DND-41 (cell line): ENCODE measurements at regions not wholly inside any gene's neighbourhood (a gene's known extent, or its start where the extent isn't known, plus 50 kb on each side); places are given as distances from the start of the nearest gene placed in this dataset.

Source experiments
- ATAC-seq: fragments of 200-7000 bp; cut with Tn5 transposase; 3 replicates; pipeline ENCODE4 v1.9.1; 2021; ENCODE audit warnings: low read depth; ENCODE audit not compliant: insufficient read depth
- DNase-seq: peaks from one replicate; pipeline ENCODE4 v3.0.0-alpha.2; 2020
- H2AFZ ChIP-seq: 2 replicates; pipeline ENCODE4 v1.6.0; 2012; ENCODE audit warnings: low read depth, low read length
- H3K27ac ChIP-seq: 2 replicates; pipeline ENCODE4 v1.5.1; 2012; ENCODE audit warnings: low read length, inconsistent platforms
- H3K27me3 ChIP-seq: fragments of 200-600 bp; sonication (generic); 2 replicates; pipeline ENCODE4 v1.6.0; 2012; ENCODE audit warnings: low read length, mild to moderate bottlenecking, inconsistent platforms; ENCODE audit not compliant: insufficient read depth, poor library complexity
- H3K36me3 ChIP-seq: 2 replicates; pipeline ENCODE4 v1.5.1; 2012; ENCODE audit warnings: low read length, inconsistent platforms; ENCODE audit not compliant: insufficient read depth
- H3K4me1 ChIP-seq: 2 replicates; pipeline ENCODE4 v1.5.1; 2012; ENCODE audit warnings: mild to moderate bottlenecking, low read length; ENCODE audit not compliant: insufficient read depth
- H3K4me2 ChIP-seq: 2 replicates; pipeline ENCODE4 v1.6.0; 2012; ENCODE audit warnings: mild to moderate bottlenecking, moderate library complexity, low read length, inconsistent platforms; ENCODE audit not compliant: insufficient read depth
- H3K4me3 ChIP-seq, 2 experiments: fragments of 200-600 bp in 1 of 2; shearing (Covaris generic) in 1 of 2; 2 replicates each; pipeline ENCODE4 v1.5.1; 2012 to 2016; ENCODE audit warnings: inconsistent platforms in 2 of 2, low read length in 2 of 2, mild to moderate bottlenecking in 2 of 2, low read depth in 1 of 2, moderate library complexity in 1 of 2
- H3K79me2 ChIP-seq: 2 replicates; pipeline ENCODE4 v1.6.0; 2012; ENCODE audit warnings: low read length, inconsistent platforms; ENCODE audit not compliant: insufficient read depth
- H3K9ac ChIP-seq: 2 replicates; pipeline ENCODE4 v1.6.0; 2012; ENCODE audit warnings: low read depth, mild to moderate bottlenecking, inconsistent platforms, low read length, moderate library complexity
- H3K9me3 ChIP-seq: 2 replicates; pipeline ENCODE4 v1.5.1; 2012; ENCODE audit warnings: low read length, moderate library complexity, mild to moderate bottlenecking, inconsistent platforms; ENCODE audit not compliant: insufficient read depth, severe bottlenecking
- H4K20me1 ChIP-seq: 2 replicates; pipeline ENCODE4 v1.6.0; 2012; ENCODE audit warnings: low read length; ENCODE audit not compliant: insufficient read depth
- EZH2 ChIP-seq: IDR thresholded peaks from 3 replicates; pipeline ENCODE4 v1.6.1; 2012; ENCODE audit warnings: borderline replicate concordance, low read depth, mild to moderate bottlenecking, moderate library complexity, low read length, inconsistent platforms; ENCODE audit not compliant: severe bottlenecking
- TF ChIP-seq, protein P1 (sequence below): IDR thresholded peaks from 2 replicates; pipeline ENCODE4 v1.5.1; 2012; ENCODE audit warnings: borderline replicate concordance, low read length, moderate library complexity, mild to moderate bottlenecking; ENCODE audit not compliant: poor library complexity, severe bottlenecking; ENCODE audit errors: extremely low read depth

DNA sequence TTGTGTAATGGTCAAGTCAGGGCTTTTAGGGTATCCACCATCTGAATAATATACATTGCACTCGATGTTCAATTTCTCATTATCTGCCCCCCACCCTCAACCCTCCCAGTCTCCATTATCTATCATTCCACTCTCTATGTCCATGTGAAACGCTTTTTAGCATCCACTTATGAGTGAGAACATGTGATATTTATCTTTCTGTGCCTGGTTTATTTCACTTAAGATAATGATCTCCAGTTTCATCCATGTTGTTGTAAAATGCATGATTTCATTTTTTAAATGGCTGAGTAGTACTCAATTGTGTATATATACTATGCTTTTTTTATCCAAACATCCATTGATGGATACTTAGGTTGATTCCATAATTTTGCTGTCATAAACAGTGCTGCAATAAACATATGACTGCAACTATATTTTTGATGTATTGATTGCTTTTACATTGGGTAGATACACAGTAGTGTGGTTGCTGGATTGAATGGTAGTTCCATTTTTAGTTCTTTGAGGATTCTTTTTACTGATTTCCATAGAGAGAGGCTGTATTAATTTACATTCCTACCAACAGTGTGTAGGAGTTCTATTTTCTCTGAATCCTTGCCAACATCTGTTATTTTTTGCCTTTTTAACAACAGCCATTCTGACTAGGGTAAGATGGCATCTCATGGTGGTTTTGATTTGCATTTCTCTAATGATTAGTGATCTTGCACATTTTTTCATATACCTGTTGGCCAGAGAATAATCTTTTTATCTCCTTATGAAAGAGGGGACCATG is 332.9 kb upstream of the TGFBR2 start:
- TF ChIP-seq, protein P1, sequence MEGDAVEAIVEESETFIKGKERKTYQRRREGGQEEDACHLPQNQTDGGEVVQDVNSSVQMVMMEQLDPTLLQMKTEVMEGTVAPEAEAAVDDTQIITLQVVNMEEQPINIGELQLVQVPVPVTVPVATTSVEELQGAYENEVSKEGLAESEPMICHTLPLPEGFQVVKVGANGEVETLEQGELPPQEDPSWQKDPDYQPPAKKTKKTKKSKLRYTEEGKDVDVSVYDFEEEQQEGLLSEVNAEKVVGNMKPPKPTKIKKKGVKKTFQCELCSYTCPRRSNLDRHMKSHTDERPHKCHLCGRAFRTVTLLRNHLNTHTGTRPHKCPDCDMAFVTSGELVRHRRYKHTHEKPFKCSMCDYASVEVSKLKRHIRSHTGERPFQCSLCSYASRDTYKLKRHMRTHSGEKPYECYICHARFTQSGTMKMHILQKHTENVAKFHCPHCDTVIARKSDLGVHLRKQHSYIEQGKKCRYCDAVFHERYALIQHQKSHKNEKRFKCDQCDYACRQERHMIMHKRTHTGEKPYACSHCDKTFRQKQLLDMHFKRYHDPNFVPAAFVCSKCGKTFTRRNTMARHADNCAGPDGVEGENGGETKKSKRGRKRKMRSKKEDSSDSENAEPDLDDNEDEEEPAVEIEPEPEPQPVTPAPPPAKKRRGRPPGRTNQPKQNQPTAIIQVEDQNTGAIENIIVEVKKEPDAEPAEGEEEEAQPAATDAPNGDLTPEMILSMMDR, result no peak
- TF ChIP-seq EZH2, result no peak
- DNase-seq (no peak), ATAC-seq (no peak)
- no peak overlapping the region for H3K9ac ChIP-seq
- no peak overlapping the region for H2AFZ ChIP-seq
- H3K4me3 ChIP-seq, result no peak overlapping the region
- H3K9me3 ChIP-seq, result peaks cover 16% of the 10 kb centered on the region
- H3K4me2 ChIP-seq, result no peak overlapping the region
- H3K27me3 ChIP-seq, result no peaks in the 10 kb centered on the region
- no peaks in the 10 kb centered on the region for H3K79me2 ChIP-seq
- H3K27ac ChIP-seq, result no peak overlapping the region
- no peaks in the 10 kb centered on the region for H4K20me1 ChIP-seq
- 0 out of 2 replicates have a peak, but pooled peaks cover 4% of the 10 kb centered on the region for H3K36me3 ChIP-seq
- no peaks in the 10 kb centered on the region for H3K4me1 ChIP-seq

DNA sequence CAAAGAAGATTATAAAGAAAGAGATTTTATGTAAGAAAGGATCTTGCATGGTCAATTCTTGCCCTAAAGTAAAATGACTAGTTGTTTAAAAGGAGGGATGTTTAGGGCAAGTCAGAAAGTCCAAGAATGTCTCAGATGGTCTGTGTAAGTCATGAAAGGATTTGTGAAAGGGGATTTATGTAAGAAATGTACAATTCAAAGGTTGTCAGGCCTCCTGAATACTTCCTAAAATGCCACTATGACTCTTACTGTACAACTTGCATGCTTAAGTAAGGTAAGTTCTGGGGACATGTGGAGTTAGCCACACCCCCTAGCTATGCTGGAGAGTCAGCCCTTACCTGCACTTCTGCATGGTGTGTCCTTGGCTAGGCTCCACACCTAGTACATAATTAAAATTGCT is 328.9 kb upstream of the TGFBR2 start:
- DNase-seq, result no peak
- no peak for TF ChIP-seq EZH2
- TF ChIP-seq, protein P1, result no peak
- no peak overlapping the region for H3K4me3 ChIP-seq

GRCh38 chr3:30281526-30281925 is 324.9 kb upstream of the TGFBR2 start:
- Histone ChIP-seq H3K4me2 (no peak overlapping the region), H3K79me2 (no peaks in the 10 kb centered on the region), H3K36me3 (0 out of 2 replicates have a peak, but pooled peaks cover 4% of the 10 kb centered on the region), H3K9ac (no peak overlapping the region), H3K4me3 (no peak overlapping the region), H4K20me1 (no peaks in the 10 kb centered on the region), H3K4me1 (no peaks in the 10 kb centered on the region), H2AFZ (no peak overlapping the region), H3K9me3 (peaks cover 21% of the 10 kb centered on the region), H3K27ac (no peak overlapping the region), H3K27me3 (no peaks in the 10 kb centered on the region)
- TF ChIP-seq EZH2, result no peak
- TF ChIP-seq, protein P1, result no peak
- ATAC-seq, result no peak
- DNase-seq, result no peak

More for the DNA sequence above, 328.9 kb upstream of the TGFBR2 start:
- H4K20me1 ChIP-seq, result no peaks in the 10 kb centered on the region
- H3K27me3 ChIP-seq, result no peaks in the 10 kb centered on the region
- no peaks in the 10 kb centered on the region for H3K4me1 ChIP-seq
- H3K9me3 ChIP-seq, result peaks cover 25% of the 10 kb centered on the region
- 0 out of 2 replicates have a peak, but pooled peaks cover 4% of the 10 kb centered on the region for H3K36me3 ChIP-seq
- H3K4me2 ChIP-seq, result no peak overlapping the region
- H3K27ac ChIP-seq, result no peak overlapping the region
- ATAC-seq, result no peak
- no peak overlapping the region for H2AFZ ChIP-seq
- no peak overlapping the region for H3K9ac ChIP-seq
- H3K79me2 ChIP-seq, result no peaks in the 10 kb centered on the region

DNA sequence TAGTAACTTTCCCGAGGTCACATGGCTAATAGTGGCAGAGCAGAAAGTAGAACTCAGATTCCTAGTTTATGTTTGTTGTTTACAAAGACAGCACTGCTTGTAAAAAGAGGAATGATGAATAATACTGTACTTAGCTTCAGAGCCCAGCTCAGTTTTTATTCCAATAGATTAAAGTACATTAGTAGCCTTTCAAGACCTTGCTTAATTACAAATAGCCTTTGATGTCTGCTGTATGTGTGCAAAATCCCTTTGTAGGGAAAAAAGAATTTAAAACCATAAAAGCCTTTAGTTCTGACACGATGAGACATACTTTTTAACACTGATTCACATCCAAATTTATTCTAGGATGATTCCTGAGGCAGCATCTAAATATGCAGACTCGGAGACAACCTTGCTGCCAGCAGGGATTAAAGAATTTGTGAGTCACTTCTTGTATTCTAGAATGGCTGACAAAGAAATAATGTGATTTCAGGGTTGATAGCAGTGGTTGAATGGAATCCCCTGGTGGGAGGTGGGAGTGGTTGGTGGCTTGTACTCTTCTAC is 324.2 kb upstream of the TGFBR2 start:
- Histone ChIP-seq H4K20me1 (no peaks in the 10 kb centered on the region), H3K9ac (no peak overlapping the region), H3K27me3 (no peaks in the 10 kb centered on the region), H3K27ac (no peak overlapping the region), H2AFZ (no peak overlapping the region), H3K4me2 (no peak overlapping the region), H3K9me3 (peaks cover 18% of the 10 kb centered on the region), H3K4me3 (no peak overlapping the region), H3K36me3 (0 out of 2 replicates have a peak, but pooled peaks cover 4% of the 10 kb centered on the region), H3K79me2 (no peaks in the 10 kb centered on the region), H3K4me1 (no peaks in the 10 kb centered on the region)
- TF ChIP-seq EZH2, result no peak
- TF ChIP-seq, protein P1, result no peak
- DNase-seq (no peak), ATAC-seq (no peak)
